GM18861 (cell line): ENCODE measurements at regions not wholly inside any gene's neighbourhood (a gene's known extent, or its start where the extent isn't known, plus 50 kb on each side); places are given as distances from the start of the nearest gene placed in this dataset.
"Not testable (repeated sequence)": the region's sequence is repeated elsewhere in the genome, so short reads cannot be mapped to it uniquely, and the experiment has no call there.

Experiments used
- ATAC-seq: cut with Tn5 transposase; IDR thresholded peaks from one replicate; pipeline ENCODE4 v1.9.1; 2021; ENCODE audit not compliant: unreplicated experiment

DNA sequence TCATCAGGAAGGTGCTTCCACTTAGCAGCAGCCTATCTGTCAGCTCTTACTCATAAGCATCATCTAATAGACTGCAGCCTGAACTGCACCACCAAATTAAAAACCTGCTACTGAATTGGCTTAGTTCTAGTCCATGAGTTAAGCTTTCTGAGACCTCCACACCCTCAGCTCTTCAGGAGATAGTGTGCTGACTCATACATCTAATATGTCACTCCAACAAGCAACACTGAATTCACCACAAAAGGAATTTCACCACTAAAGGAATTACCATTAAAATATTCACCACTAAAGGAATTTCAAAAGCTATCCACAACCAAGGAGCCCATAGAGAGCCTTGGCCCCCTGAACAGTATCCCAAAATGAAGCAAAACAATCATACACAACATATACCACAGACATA lies 418.5 kb upstream of the RORB start:
- ATAC-seq = no peak

DNA sequence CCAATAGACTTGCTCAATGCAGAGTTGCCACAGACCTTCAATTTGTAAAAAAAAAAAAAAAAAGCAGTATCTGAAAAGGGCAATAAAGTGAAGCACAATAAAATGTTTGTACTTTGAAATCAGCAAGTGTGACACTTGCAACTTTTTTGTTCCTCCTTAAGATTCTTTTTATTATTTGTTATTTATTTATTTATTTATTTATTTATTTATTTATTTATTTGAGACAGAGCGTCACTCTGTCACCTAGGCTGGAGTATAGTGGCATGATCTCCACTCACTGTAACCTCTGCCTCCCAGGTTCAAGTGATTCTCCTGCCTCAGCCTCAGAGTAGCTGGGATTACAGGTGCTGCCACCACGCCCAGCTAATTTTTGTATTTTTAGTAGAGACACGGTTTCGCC lies 416.5 kb upstream of the RORB start:
- not testable (repeated sequence) for ATAC-seq

GRCh38 chr9:74083681-74084433 lies 413.3 kb upstream of the RORB start:
- no peak for ATAC-seq

- ATAC-seq = not testable (repeated sequence)
Observed at GRCh38 chr9:74085384-74086037, 411.6 kb upstream of the RORB start.

DNA sequence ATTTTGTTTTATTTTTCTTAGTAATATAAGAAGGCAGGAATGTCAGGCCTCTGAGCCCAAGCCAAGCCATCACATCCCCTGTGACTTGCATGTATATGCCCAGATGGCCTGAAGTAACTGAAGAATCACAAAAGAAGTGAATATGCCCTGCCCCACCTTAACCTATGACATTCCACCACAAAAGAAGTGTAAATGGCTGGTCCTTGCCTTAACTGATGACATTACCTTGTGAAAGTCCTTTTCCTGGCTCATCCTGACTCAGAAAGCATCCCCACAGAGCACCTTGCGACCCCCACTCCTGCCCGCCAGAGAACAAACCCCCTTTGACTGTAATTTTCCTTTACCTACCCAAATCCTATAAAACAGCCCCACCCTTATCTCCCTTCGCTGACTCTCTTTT lies 406.2 kb upstream of the RORB start:
- ATAC-seq = not testable (repeated sequence)

DNA sequence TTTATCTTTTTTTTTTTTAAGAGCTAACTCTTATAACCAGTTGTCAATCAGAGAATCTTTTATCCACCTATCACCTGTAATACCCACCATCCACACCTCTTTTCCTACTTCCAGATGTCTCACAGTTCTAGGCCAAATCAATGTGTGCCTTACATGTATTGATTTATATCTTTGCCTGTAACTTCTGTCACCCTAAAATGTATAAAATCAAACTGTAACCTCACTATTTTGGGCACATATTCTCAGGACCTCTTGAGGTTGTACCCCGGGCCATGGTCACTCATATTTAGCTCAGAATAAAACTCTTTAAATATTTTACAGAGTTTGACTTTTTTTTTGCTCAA lies 404.7 kb upstream of the RORB start:
- no peak for ATAC-seq

GRCh38 chr9:74094037-74094436 lies 403.1 kb upstream of the RORB start:
- ATAC-seq = not testable (repeated sequence)

- ATAC-seq = no peak
Observed at GRCh38 chr9:74094766-74095165, 402.4 kb upstream of the RORB start.

GRCh38 chr9:74095925-74096324 lies 401.2 kb upstream of the RORB start:
- no peak for ATAC-seq

- no peak for ATAC-seq
Observed at GRCh38 chr9:74096420-74096819, 400.7 kb upstream of the RORB start.

GRCh38 chr9:74100042-74100441 lies 397.1 kb upstream of the RORB start:
- no peak for ATAC-seq

GRCh38 chr9:74102148-74102547 lies 395.0 kb upstream of the RORB start:
- not testable (repeated sequence) for ATAC-seq

DNA sequence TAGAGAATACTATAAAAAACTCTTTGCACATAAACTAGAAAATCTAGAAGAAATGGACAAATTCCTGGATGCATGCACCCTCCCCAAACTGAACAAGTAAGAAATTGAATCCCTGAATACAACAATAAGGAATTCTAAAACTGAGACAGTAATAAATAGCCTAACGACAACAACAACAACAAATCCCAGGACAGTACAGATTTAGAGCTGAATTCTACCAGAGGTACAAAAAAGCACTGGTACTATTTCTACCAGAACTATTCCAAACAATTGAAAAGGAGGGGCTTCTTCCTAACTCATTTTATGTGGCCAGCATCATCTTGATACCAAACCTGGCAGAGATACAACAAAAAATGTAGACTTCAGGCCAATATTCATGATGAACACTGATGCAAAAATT lies 394.4 kb upstream of the RORB start:
- no peak for ATAC-seq

DNA sequence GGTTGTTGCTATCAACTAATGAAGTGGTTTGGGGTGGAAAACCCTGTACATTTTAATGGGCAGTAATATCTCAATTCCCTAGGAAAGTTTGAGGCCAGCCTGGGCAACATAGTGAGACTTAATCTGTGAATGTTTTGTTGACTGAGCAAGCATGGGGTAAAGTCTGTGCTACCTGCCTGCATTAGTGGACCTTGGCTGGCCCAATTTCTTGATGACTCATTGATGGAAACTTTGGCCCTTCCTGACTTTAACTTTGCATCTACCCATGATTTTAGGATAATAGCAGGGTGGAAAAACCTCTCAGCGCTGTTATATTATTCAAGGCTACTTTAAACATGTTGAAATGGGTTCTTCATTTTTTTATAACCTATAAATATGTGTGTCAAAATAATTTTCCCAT lies 389.4 kb upstream of the RORB start:
- no peak for ATAC-seq

DNA sequence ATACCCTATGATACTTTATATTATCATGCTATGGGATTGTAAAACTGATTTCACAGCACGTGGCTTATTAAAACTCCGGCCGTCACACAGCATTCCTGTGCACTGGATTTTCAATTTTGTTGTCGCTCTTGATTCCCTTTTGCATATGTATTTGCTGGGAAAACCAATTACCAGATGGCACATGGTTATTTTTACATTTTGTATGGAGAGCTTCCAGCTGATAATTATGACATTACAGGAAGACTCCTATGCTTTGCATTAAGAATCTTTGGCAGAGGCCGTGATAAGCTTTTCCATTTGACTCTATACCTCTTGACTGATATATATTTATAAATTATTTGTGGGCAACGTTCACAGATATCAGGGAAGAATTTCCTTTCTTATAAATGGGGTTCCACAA lies 381.2 kb upstream of the RORB start:
- no peak for ATAC-seq

DNA sequence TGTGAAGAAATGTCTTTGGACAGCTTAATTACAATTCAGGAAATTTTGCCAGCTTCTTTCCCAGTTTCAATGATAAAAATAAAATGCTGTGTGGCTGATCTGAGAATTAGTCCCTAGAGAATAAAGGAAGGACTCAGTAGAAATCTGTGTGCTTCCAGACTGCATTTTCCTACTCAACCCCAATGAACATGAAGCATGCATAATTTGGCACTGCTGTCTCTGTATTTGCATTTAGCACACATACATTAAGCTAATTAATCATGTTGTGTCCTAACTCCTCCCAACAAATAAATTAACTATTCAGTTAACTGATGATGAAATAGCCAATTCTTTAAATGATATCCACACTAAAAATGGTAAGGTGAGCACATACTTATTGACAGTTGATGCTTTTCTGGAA lies 380.0 kb upstream of the RORB start:
- ATAC-seq = no peak

GRCh38 chr9:74117731-74118130 lies 379.4 kb upstream of the RORB start:
- no peak for ATAC-seq

- no peak for ATAC-seq
Observed at GRCh38 chr9:74120061-74120460, 377.1 kb upstream of the RORB start.

- no peak for ATAC-seq
Observed at GRCh38 chr9:74120470-74120869, 376.7 kb upstream of the RORB start.

DNA sequence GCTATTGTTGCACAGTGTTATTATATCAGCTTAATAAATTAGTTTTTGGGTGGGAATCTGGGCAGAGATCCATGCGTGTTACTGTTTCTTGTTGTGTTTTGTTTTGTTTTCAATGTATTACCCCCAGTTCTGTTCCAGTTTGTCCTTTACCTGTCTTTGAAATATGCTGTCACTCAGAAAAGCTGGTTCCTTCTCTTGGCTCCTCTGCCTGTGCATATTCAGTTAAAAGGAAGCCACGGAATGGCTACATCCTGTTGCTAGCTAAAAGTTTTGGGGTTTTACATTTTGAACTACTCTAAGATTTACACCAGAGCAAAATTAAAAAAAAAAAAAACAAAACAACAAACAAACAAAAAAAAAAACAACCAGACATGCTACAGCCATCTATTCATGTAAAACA lies 374.9 kb upstream of the RORB start:
- no peak for ATAC-seq

GRCh38 chr9:74122661-74123060 lies 374.5 kb upstream of the RORB start:
- no peak for ATAC-seq

GRCh38 chr9:74125941-74126340 lies 371.2 kb upstream of the RORB start:
- no peak for ATAC-seq

- no peak for ATAC-seq
Observed at GRCh38 chr9:74132986-74133385, 364.1 kb upstream of the RORB start.
